Endodermal cell (in vitro differentiated cells): ENCODE measurements at regions not wholly inside any gene's neighbourhood (a gene's known extent, or its start where the extent isn't known, plus 50 kb on each side); places are given as distances from the start of the nearest gene placed in this dataset.

Source experiments
- DNase-seq: peaks from one replicate; pipeline ENCODE4 v3.0.0-alpha.2; 2017
- H3K27ac ChIP-seq: 2 replicates; pipeline ENCODE4 v1.5.1; 2013; ENCODE audit warnings: mild to moderate bottlenecking, low read depth, low read length, moderate library complexity
- H3K27me3 ChIP-seq: 2 replicates; pipeline ENCODE4 v1.6.1; 2013; ENCODE audit warnings: mild to moderate bottlenecking, low read length, moderate library complexity; ENCODE audit not compliant: insufficient read depth, control insufficient read depth, poor library complexity, severe bottlenecking
- H3K36me3 ChIP-seq: 2 replicates; pipeline ENCODE4 v1.7.0; 2013; ENCODE audit warnings: mild to moderate bottlenecking, low read length, moderate library complexity; ENCODE audit not compliant: control insufficient read depth, insufficient read depth
- H3K4me1 ChIP-seq: one replicate; pipeline ENCODE4 v1.7.0; 2013; ENCODE audit warnings: low read length; ENCODE audit not compliant: control insufficient read depth, insufficient read depth
- H3K4me3 ChIP-seq: 2 replicates; pipeline ENCODE4 v1.5.1; 2013; ENCODE audit warnings: mild to moderate bottlenecking, low read length, moderate library complexity
- H3K9ac ChIP-seq: 2 replicates; pipeline ENCODE4 v1.6.1; 2013; ENCODE audit warnings: mild to moderate bottlenecking, low read length, moderate library complexity; ENCODE audit not compliant: poor library complexity, severe bottlenecking; ENCODE audit errors: extremely low read depth
- H3K9me3 ChIP-seq: 2 replicates; pipeline ENCODE4 v1.6.1; 2013; ENCODE audit warnings: mild to moderate bottlenecking, low read length, moderate library complexity; ENCODE audit not compliant: control insufficient read depth
- H3K27ac Mint-ChIP-seq: 2 replicates; pipeline ENCODE4 v1.8.0; 2020; ENCODE audit warnings: mixed read lengths
- H3K27me3 Mint-ChIP-seq: 2 replicates; pipeline ENCODE4 v1.8.0; 2021; ENCODE audit warnings: mild to moderate bottlenecking, mixed read lengths; ENCODE audit not compliant: insufficient read depth
- H3K36me3 Mint-ChIP-seq: 2 replicates; pipeline ENCODE4 v1.8.0; 2020; ENCODE audit warnings: low read depth, mixed read lengths
- H3K4me1 Mint-ChIP-seq: 2 replicates; pipeline ENCODE4 v1.8.0; 2020; ENCODE audit warnings: mixed read lengths
- H3K4me3 Mint-ChIP-seq: 2 replicates; pipeline ENCODE4 v1.8.0; 2020; ENCODE audit warnings: mild to moderate bottlenecking, moderate library complexity, mixed read lengths
- H3K9me3 Mint-ChIP-seq: 2 replicates; pipeline ENCODE4 v1.8.0; 2020; ENCODE audit warnings: mild to moderate bottlenecking, mixed read lengths
- CTCF ChIP-seq: fragments of 200-600 bp; sonication (generic); conservative IDR thresholded peaks from 2 replicates; pipeline ENCODE4 v1.5.0; 2021; ENCODE audit warnings: antibody characterized with exemption, mild to moderate bottlenecking
- WGBS, 2 experiments: methylation state at CpG; one replicate each; pipeline versions ENCODE4 v1.1.5 to v1.1.7; 2013; ENCODE audit warnings: missing lambda C conversion rate in 2 of 2, mixed read lengths in 1 of 2; ENCODE audit not compliant: insufficient coverage in 1 of 2, insufficient read length in 1 of 2; 5-methylcytosine and 5-hydroxymethylcytosine counted together

- no peaks in the 10 kb centered on the region for H3K9me3 Mint-ChIP-seq
- no peaks in the 10 kb centered on the region for H3K27me3 Mint-ChIP-seq
- Histone ChIP-seq H3K27ac (no peak overlapping the region), H3K4me1 (no peaks in the 10 kb centered on the region), H3K27me3 (no peaks in the 10 kb centered on the region), H3K9ac (no peak overlapping the region), H3K36me3 (no peaks in the 10 kb centered on the region), H3K4me3 (no peak overlapping the region), H3K9me3 (no peaks in the 10 kb centered on the region)
- no peak for TF ChIP-seq CTCF
- H3K27ac Mint-ChIP-seq: no peak overlapping the region
- 50 to 82% methylated on average over 1 to 4 of the region's 4 CpGs for WGBS, 2 experiments
- H3K4me3 Mint-ChIP-seq: no peak overlapping the region
- H3K4me1 Mint-ChIP-seq: peaks cover 15% of the 10 kb centered on the region
- no peaks in the 10 kb centered on the region for H3K36me3 Mint-ChIP-seq
- no peak for DNase-seq
Observed at GRCh38 chr20:40578961-40579360, 110.1 kb downstream of the MAFB start.

- no peak overlapping the region for H3K9ac ChIP-seq
- H3K4me3 ChIP-seq: no peak overlapping the region
- no peak overlapping the region for H3K27ac ChIP-seq
- H3K36me3 ChIP-seq: no peaks in the 10 kb centered on the region
- H3K36me3 Mint-ChIP-seq: no peaks in the 10 kb centered on the region
- H3K4me3 Mint-ChIP-seq: no peak overlapping the region
- no peaks in the 10 kb centered on the region for H3K4me1 ChIP-seq
- H3K27me3 ChIP-seq: no peaks in the 10 kb centered on the region
- H3K9me3 ChIP-seq: no peaks in the 10 kb centered on the region
- no peaks in the 10 kb centered on the region for H3K9me3 Mint-ChIP-seq
- H3K4me1 Mint-ChIP-seq: peaks cover 3% of the 10 kb centered on the region
- 78 to 96% methylated on average over 3 to 4 of the region's 4 CpGs for WGBS, 2 experiments
- DNase-seq: no peak
- no peak overlapping the region for H3K27ac Mint-ChIP-seq
- TF ChIP-seq CTCF: no peak
- H3K27me3 Mint-ChIP-seq: no peaks in the 10 kb centered on the region
Observed at GRCh38 chr20:40575851-40576250, 113.2 kb downstream of the MAFB start.

- Histone ChIP-seq H3K27ac (no peak overlapping the region), H3K4me3 (no peak overlapping the region), H3K36me3 (no peaks in the 10 kb centered on the region), H3K4me1 (no peaks in the 10 kb centered on the region), H3K9me3 (no peaks in the 10 kb centered on the region), H3K27me3 (no peaks in the 10 kb centered on the region), H3K9ac (no peak overlapping the region)
- Mint-ChIP-seq H3K4me1 (no peaks in the 10 kb centered on the region), H3K36me3 (no peaks in the 10 kb centered on the region), H3K9me3 (no peaks in the 10 kb centered on the region), H3K27ac (no peak overlapping the region), H3K27me3 (no peaks in the 10 kb centered on the region), H3K4me3 (no peak overlapping the region)
- no peak for DNase-seq
- 89% methylated on average over 1 of the region's 1 CpG; no CpG with 5 or more reads in 1 of the 2 experiments for WGBS, 2 experiments
- no peak for TF ChIP-seq CTCF
Observed at GRCh38 chr20:40572251-40572650, 116.8 kb downstream of the MAFB start.
